Dermis blood vessel endothelial cell (primary cell): ENCODE measurements at regions not wholly inside any gene's neighbourhood (a gene's known extent, or its start where the extent isn't known, plus 50 kb on each side); places are given as distances from the start of the nearest gene placed in this dataset.
A peak's percentile ranks its signal among the peaks of the same experiment; 100 is the strongest.

Experiments
- DNase-seq: peaks from one replicate; pipeline ENCODE4 v3.0.0; 2010

DNA sequence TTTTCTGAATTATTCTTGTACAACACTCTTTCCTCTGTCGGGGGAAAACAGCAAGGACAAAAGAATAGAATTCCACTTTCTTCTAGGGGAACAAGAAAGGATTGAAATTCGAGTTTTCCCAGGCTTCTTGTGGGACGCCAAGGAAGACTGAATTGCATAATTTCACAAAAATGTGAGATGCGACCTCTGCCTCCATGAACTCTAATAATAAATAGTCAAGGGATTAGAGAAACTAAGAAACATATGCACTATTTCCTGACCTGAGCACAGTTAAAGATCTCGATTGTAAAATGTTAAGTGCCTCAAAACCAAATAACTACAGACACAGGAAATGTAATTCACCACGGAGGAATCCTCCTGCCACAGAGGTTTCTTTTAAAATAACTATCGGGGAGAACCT lies 117.3 kb upstream of the MARK1 start:
- no peak for DNase-seq

DNA sequence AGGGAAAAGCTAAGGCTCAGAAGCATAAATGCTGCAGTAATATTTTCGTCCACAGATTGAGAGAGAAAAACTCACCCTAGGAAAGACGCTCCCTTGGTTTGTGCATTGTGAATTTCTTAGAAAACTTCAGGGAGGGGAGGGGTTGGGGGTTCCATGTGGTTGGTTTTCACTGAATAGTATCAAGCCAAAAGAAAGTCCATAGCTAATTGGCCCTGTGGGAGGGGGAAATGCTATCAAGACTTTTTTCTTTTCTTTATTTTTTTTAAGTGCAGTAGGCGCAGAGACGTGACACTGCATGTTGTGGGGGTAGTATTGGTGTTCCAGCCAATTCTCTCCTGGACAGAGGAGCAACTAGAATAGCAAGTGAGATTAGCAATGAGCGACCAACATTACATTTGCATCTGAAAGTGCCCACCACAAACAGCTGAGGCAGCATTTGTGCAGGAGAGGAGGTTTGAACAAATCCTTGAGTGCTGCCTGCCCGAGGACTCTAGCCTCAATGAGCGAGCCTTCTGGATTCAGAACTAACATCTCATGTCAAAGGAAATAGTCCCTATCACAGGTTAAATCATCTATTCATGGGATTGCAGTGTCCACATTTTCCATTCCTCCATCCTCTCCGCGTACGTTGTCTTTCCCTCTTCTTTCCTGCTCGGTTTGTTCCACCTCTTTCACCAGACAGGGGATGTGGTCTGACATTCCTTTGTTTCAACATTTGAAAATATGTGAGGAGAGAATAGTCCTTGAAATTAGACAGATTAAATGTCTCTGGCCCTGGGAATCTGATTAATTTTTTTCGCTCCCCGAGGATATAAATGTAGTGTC lies 118.0 kb upstream of the MARK1 start:
- no peak for DNase-seq

DNA sequence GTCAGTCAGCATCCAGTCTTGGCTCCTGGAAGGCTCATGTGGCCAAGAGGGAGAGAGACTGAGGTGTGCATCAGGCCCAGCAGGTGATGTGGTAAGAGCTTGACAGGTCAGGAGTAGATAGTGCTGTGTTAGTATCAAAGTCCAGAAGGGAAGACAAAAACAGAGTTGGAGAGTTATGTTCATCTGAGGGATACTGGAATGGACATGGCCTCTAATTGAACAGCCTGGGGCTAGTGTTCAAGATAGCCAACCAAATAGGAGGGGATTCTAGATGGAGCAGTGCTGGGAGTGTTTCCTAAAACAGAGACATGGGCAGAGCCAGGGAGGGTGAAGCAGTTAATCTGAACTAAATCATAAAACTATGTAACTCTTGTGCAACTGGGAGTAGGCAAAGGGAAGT lies 120.7 kb upstream of the MARK1 start:
- no peak for DNase-seq

DNA sequence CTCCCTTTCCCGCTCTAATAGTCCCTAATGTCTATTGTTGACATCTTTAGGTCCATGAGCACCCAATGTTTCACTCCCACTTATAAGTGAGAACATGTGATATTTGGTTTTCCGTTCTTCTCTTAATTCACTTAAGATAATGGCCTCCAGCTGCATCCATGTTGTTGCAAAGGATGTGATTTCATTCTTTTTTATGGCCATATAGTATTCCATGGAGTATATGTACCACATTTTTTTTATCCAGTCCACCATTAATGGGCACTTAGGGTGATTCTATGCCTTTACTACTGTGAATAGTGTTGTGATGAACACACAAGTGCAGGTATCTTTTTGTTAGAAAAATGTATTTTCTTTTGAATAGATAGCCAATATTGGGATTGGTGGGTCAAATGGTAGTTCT lies 126.0 kb upstream of the RAB3GAP2 start:
- DNase-seq: no peak

DNA sequence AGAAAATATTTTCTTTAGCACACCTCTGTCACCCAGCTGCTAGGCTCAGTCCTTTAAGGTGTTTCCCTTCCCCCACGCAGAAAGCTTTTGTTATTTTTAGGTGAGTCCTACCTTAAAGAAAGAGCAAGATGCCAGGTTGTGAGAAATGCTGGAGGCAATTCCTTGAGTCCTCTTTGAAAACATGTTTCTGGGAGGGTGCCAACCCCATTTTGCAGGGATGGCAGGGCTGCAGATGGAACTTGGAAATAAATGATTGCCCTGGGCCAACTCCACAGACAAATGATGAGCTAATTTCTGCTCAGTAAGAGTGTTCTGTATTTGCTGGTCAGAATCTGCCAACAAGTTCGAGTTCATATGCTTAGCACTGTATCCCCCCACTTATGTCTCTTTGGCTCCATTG lies 119.2 kb upstream of the RAB3GAP2 start:
- no peak for DNase-seq

DNA sequence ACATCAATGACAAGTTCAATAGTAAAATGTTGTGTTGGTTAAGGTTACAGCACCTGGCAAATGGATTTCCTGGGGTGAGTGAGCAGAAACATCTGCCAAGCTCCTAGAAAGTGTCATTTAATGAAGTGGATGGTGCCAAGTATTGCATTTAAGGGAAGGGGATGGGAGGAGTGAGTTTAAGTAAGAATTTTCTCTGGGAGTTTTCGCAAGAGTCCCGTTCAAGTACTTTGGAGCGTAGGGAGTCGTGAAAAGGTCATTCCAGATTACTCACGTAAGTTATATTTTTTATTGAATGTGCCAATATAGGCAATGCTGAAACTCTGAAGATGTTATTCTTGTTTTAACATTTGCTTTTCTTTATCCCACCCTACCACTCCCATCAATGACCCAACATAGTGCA lies 117.4 kb upstream of the RAB3GAP2 start:
- no peak for DNase-seq

DNA sequence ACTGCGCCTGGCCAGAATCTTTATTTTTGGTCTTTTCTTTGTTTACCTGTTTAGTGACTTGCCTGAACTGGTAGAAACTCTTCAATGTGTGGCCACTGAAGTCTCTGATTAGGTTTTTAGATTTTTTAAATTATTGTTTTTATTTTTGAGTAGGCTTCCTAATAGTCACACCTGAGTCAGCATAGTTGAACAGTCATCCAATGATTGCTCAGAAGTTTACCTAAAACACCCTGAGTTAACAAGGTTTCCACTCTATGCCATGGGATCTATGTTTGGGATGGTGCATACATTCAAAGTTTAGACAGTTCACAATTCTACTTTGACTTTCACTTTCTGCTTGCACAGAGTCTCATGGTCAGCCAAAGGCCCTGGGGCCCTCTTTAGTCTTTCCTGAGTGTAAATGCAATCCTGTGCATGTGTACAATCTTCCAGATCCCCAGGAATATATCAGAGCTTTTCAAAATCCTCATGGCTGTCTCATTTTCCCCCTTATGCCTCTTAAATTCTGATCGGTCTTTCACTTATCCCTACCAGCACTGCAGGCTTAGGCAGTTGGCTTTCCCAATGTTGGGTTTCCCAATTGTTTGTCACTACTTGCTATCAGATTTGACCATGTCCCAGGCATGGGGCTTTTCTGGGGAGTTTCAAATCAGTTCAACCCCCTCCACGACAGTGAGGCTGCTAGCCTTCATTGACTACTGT lies 114.4 kb upstream of the RAB3GAP2 start:
- DNase-seq: no peak

DNA sequence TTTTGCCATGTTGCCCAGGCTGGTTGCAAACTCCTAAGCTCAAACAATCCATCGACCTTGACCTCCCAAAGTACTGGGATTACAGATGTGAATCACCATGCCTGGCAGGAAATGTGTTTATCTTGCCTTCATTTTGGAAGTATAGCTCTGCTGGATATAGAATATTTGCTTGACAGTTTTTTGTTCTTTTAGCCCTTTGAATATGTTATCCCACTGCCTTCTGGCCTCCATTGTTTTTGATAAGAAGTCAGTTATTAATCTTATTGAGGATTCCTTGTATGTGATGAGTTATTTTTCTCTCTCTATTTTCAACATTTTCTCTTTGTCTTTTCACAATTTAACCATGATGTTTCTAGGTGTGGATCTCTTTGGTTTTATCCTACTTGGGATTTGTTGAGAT lies 112.9 kb upstream of the RAB3GAP2 start:
- DNase-seq: no peak

DNA sequence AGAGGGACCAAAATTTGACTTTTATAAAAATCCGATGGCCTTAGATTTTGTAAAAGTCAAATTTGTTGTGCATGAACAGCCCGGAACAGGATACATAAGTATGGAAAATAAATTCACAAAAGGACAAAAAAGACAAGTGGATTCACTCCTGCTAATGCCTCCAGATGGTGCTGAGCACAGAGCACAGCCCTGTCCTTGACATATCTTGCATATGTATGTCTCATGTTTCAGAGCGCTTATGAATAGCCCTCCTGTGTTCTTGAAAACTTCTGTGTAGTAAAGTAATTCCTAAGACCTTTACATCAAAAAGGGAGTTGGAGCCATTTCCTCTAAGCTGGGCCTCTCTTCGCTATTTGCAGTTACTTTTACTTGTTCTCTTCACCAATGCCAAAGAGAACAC lies 110.7 kb upstream of the RAB3GAP2 start:
- no peak for DNase-seq

DNA sequence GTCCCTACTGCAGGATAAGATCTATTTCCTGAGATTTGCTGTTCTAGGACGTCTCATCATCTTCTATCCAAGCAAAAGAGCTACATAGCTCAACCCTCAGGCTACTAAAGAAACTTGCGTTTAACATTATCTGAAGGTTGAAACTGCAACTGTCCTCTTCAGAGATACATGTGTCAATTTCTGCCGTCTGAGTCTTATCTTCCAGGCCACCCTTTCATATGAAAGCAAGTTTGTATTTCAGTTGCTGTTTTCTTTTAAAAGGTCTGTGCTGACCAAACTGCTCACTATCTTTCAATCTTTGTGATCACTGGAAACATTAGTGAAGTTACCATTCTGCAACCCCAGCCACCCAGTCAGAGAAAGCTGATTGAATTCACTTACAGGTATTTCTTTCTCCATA lies 108.6 kb upstream of the RAB3GAP2 start:
- DNase-seq: no peak

DNA sequence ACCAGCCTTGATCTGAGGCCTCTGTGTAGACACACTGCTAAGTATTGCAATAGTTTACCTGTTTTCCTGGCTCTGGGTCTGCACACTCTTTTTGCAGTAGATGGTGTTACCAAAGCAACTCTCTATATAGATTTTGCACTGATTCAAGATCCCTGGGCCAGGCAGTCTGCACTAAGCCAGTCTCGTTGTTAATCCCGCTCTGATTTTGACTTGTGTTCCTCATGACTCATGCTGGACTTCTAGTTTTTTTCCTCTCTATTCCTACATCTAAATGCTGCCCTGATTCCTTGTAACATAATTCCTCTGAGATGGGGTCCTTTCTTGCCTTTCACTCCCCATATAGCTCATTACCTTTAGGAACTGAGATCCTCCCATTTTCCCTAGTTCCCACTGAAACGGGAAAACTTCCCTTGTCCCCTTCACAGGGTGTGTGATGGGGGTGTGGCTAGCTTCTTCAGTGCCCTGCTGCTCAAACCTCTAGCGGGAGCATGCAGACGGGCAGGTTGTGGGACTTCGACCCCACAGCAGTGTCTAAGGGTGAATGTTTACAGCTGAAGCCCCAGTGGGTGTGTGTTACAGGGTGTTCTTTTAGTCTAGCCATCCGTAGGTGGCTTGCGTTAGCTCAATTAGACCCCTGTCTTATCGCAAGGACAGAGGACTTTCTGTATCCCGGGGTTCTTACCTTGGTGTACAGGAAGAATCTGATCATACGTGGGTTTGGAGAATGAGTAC lies 106.5 kb upstream of the RAB3GAP2 start:
- DNase-seq: no peak

DNA sequence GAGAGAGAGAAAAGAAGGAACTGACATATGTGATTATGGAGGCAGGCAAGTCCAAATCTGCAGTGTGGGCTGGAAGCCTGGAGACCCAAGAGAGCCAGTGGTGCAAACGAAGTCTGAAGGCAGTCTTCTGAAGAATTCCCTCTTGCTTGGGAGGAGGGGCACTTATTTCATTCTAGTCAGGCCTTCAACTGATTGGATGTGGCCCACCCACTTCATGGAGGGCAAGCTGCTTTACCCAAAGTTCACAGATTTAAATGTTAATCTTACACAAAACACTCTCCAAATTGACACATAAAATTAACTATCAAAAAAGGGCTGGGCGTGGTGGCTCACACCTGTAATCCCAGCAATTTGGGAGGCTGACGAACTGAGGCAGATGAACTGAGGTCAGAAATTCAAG lies 103.5 kb upstream of the RAB3GAP2 start:
- DNase-seq: no peak

DNA sequence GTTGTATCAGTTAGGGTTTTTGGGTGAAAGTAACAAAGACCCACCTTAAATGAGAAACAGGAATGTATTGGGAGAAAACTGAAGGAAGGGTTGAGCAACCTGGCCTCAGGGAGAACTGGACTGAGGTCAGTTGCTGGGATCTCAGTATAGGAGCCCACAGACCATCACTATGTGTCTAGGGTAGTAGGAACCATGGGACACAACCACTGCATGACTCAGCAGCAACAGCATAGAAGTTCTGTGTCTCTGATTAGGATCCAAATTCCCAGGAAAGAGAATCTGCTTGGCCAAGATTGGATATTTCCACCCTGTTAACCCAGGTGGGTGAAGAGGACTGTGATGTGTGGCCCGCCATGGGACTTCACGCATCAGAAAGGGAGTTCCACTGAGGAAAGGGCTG lies 102.2 kb upstream of the RAB3GAP2 start:
- DNase-seq: no peak

DNA sequence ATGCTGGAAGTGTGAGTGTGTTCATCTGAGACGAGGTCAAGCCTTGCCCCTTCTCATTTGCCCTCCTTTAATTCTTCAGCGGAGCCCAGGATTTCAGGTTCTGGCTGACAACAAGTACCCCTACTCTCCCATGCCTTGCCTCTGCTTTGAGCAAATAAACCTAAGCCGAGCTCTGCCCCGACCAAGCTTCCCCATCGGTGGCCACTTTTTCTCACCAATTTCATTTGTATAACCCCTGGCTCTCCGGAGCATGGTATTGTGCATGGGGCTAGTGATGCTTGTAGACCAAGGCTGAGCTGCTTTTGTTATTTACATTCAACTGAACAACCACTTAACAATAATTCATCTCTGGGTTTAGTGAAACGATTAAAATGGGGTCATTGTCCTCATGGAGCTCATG lies 100.2 kb upstream of the RAB3GAP2 start:
- no peak for DNase-seq

DNA sequence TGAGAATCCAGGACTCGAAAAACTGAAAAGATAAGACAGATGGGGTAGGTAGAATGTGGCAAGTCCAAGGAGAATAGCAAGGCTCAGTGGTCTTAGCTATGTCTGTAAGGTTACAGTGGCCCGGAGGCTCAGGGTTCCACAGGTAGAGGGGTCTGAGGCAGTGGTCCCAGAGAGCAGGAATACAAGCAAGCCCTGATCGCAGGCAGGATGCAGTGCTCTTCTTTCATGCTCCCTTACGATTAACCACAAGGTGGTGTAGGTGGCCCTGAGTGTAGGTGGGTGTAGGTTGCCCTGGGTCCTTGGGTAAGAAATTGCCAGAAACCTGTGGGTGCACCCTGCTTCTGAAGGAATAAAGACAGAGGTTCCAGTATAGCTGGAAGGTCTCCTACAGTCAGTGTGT lies 99.1 kb upstream of the RAB3GAP2 start:
- DNase-seq: no peak

DNA sequence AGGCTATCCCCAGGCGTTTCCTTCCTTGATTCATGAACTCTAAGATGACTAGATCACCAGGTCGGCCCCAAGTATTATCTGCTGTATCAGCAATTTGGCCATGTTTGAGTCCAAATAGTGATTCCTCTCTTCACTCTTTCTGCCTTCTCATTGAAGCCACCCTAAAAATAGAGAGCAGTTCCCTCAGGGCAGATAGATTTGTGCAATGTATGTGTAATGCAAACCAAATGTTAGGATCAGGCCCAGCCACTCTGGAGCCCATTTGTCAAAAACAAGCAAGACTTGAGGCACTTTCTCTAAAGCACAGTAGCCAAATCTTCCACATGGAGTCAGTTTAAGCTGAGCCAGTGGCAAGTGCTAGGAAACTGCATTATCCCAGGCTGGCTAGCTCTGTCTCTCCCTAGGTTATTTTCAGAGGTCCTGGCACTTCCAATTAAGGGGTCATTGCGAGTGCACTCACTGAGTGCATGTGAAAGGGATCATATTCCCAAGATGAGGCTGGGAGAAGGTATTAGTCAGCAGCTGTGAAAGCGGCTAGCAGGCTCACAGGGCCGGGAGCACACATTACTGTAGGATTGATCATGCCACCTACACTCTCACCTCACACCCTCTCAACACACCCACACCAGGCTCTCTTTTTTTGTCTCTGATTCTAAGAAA lies 97.9 kb upstream of the RAB3GAP2 start:
- DNase-seq: peak; percentile 4

DNA sequence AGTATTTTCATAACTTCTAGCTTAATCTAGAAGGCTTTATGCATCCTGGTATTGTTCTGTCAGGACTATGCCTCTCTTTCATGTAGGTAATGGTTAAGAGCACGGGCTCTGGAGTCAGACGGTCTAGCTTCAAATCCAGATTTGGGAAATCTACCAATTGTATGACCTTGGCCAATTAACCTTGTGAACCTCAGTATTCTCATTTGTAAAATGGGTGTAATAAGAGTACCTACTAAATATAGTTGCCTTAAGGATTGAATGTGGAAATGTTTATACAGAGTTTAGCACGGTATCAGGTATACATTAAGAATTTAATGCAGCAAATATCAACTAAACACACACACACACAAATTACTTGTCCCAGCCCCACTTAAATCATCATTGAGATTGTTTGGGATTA lies 97.3 kb upstream of the RAB3GAP2 start:
- no peak for DNase-seq

DNA sequence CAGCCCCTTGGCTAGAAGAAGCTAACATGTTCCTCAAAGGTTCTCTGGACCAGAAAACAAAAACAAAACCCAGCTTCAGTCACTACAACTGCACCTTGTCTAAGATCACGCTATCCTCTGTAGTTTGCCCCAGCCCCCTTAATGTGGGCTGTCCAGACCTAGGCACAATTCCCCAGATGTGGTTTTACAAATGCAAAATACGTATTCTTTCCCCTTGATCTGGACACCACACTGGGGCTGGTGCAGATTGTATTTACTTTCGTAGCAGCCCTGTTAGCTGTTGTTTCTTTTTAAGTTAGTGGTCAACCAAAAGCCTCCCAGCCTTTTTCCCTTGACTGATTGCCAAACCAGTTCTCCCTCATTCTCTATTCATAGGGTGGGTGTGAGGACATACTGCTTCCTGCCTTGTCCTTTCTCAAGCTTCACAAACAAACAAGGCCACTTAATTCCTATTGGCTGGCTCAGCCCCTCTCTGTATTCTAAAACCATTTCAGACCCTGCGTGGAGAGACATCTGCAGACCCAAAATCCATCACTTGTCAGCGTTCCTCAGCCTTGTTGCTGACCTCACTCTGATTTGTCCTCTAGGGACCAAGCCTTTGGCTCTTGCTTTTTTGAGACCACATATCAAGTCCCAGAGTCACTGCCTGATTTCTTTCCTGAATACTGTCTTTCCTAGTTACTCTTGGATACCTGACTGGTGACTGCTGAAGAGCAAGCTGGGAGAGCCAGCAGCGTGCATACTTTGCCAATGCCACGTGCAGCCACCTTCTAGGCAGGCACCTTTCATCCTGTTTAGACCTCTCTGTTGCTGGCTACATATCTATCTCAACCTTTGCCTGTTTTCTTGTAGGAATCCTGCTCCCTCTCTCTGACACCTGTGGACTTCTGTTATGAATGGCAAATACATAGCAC lies 96.4 kb upstream of the RAB3GAP2 start:
- no peak for DNase-seq

DNA sequence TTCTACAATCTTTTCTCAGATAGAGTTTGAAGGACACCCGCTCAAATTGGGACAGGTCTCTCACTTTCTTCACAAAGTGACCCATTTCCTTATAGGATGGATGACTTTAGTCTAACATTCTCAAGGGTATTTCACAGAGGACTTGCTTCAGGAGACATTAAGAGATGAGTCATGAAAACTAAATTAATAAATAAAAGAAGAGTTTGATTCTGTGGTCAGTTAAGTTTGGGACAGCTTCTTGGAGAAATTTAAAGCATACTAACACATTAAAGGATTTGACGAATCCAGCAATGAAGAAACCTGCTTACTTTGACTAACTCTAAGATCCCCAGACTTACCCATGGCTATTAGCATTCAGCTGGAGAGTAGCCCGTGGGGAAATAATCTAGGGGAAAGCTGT lies 95.6 kb upstream of the RAB3GAP2 start:
- DNase-seq: no peak

DNA sequence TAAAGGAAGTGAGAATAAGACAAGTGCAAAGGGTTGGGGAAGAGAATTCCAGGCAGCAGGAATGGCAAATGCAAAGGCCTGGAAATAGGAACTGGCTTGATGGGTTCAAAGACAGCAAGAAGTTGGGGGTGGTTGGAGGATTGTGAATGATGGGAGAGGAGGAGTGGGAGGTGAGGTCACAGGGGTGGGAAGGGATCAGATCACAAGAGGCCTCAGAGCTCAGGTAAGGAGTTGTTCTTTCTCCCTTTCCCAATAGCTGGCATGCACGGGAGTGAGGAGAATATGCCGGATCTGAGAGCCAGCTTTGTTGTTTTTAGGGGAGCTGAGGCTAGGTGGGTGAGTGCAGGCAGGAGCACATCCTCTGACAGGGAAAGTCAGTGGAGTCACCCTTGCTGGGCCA lies 94.0 kb upstream of the RAB3GAP2 start:
- no peak for DNase-seq

DNA sequence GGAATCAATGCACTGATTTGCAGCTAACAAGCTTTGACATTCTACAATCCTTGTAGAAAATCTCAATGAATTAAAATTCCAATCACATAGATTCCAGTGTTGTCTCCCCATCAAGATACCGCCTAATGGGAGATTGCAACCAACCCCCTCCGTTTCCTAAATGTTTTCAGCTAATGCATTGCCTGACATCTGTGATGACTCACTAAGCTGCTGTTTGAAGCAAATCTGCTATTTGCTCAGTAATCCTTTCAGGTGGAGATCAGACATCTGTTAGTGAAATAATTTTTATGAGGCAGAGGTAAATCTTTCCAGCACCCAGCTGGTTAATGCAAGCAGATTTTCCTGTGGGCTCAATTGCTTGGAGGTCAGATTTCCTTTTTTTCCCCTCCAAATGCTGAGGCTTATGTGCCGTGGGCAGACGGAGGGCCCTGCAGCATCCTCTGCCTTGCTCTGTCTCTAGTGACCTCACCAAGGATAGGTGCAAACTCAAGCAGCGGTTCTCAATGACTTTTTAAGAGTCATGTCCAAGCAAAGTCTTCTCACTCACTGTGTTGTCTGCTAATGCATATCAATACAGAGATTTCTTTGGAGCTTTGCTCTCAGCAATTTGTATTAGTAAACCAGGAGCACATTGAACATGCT lies 91.1 kb upstream of the RAB3GAP2 start:
- no peak for DNase-seq
